ENCODE measurements at regions not wholly inside any gene's neighbourhood (a gene's known extent, or its start where the extent isn't known, plus 50 kb on each side); places are given as distances from the start of the nearest gene placed in this dataset.
"Not testable (repeated sequence)": the region's sequence is repeated elsewhere in the genome, so short reads cannot be mapped to it uniquely, and the experiment has no call there.

DNA sequence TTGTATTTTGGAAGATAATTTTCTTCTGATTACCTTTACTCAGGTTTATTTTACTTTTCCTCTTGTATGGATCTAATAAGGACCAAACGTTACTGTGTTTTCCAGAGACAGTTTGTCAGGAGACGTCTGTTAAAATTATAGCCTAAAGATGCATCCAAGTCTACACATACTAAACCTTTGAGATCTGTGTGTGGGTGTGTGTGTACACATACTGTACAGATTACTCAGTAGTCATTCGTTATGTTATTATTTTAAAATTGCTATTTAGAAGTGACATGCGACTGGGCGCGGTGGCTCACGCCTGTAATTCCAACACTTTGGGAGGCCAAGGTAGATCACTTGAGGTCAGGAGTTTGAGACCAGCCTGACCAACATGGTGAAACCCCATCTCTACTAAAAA, 51.6 kb upstream of the CNTLN start:
- no peak for DNase-seq

DNA sequence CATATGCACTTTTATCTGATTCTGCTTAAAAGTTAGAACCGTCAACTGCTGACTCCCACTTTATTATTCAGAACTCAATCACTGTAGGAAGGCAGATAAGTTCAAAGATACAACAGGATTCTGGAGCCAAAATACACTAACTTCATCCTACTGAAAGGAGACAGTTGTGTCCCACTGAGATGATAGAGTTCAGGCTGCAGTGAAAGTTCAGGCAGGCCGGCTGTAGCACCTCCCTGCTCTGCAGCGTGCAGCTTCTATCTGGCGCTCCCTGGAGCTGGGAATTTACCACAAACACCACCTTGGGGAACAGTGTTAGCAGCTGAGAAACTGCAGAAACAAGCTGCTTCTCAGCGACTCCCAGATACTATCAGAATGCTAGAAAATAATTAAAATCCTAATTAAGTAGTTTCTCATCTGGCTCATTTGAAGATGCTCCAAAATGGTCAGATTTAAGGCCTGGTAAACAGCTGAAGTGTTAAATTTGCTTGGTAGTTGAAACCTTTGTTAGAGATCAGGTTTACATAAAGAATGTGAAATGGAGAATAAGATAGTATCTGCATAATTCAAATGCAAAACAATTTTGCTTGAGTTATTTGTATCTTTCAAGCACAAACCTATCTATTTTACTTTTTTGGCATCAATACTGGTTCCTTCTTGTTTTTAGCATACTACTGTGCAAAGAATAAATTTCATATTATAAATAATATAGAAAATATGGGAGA, 52.3 kb upstream of the CNTLN start:
- DNase-seq, result no peak

DNA sequence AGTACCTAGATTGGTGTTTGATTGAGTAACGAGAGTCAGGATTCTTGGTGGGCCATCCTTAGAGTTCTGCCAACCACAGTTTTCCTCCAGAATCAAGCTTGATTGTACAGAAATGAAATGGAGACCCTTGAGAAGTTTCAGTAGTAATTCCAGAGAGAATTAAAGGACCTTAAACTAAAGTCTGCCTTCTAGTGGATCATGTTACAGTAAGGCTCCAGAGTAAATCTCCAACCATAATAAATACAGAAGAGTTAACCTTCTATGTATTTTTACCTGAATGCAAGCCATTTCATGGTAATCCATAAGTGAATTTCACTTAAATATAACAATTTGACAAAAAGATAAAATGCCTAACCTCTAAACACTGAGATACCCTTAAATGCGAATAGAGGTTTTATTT, 53.0 kb upstream of the CNTLN start:
- DNase-seq, result no peak

DNA sequence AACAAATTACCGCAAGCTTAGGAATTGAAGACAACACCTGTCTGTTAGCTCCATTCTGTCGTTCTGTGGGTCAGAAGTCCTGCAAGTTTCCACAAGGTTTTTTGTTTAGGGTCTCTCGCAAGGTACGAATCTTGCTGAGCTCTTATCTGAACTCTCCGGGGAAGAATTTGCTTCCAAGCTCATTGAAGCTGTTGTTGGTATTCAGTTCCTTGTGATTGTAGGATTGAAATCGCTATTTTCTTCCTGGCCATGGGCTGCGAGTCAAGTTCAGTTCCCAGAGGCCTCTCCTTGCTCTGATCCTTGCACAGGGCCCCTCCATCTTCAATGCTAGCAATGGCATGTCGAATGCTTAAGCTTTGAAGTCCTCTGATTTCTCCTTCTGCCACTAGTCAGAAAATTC, 53.5 kb upstream of the CNTLN start:
- no peak for DNase-seq

DNA sequence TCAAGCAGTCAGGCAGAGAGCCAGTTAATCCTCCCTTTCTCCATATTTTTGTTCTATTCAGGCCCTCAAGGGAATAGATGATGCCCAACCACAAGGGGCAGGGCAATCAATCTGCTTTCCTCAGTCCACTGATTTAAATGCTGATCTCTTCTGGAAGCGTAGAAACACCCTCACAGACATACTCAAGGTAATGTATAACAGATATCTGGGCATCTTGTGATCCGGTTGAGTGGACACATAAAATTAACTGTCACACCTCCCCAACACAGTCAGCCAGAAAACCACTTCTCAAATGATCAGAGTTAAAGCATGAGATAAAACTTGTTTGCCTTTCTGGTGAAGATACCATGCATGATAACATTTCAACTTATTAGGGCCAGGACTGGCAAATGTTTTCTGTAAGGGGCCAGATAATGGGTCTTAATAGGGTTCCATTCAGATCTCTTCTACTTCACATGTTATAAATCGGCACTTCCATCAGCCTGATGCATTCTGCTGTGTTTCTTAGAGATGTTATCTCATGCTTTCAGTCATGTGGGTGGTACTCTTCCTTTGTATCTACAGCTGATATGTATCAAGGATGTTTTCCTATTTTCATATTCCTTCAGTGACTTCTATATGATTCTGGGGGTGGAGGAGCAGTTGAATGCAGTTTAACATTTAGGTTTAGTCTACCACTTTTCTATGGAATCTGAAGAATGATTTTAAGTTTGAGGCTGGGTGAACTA, 58.9 kb upstream of the CNTLN start:
- no peak for DNase-seq

DNA sequence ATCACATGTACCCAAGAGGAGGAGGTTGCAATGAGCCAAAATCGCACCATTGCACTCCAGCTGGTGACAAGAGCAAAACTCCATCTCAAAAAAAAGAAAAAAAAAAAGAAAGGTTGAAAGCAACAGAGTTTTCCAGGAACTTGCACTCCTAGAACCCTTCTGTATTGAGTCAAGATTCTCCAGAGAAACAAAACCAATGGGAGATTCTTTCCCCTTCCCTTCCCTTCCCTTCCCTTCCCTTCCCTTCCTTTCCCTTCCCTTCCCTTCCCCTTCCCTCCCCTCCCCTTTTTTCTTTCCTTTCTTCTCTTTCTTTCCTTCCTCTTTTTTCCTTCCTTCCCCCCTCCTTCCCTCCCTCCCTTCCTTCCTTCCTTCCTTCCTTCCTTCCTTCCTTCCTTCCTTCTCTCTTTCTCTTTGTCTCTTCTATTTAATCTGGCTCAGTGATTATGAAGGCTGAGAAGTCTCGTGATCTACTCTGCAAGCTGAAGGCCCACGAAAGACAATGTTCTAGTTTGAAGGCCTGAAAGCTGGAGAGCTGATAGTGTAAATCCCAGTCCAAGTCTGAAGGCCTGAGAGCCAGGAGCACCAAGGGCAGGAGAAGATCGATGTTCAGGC, 59.6 kb upstream of the CNTLN start:
- DNase-seq, result no peak

DNA sequence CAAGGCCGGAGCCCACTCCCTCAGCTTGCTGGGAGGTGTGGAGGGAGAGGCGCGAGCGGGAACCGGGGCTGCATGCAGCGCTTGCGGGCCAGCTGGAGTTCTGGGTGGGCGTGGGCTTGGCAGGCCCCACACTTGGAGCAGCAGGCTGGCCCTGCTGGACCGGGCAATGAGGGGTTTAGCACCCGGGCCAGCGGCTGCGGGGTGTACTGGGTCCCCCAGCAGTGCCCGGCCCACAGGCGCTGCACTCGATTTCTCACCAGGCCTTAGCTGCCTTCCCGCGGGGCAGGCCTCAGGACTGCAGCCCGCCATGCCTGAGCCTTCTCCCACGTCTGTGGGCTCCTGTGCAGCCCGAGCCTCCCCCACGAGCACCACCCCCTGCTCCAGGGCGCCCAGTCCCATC, 62.3 kb upstream of the CNTLN start:
- DNase-seq, result not testable (repeated sequence)

DNA sequence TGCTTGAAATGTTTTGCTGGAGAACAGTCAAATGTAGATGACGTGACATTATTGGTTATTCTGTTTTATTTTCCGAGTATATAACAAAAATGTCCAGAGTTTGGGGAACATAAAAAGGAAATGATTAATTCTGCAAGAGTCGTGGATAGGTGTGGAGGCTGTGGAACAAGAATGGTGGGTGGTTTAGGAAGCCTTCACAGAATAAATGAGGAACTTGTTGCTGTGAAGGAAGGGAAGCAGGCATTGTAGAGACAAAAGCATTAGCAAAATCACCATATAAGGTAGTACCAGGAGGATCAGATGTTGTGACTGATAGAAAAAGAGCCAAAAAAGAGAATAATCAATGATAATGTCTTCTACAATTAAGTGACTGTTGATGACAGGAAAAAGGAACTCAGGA, 66.2 kb upstream of the CNTLN start:
- DNase-seq, result no peak

DNA sequence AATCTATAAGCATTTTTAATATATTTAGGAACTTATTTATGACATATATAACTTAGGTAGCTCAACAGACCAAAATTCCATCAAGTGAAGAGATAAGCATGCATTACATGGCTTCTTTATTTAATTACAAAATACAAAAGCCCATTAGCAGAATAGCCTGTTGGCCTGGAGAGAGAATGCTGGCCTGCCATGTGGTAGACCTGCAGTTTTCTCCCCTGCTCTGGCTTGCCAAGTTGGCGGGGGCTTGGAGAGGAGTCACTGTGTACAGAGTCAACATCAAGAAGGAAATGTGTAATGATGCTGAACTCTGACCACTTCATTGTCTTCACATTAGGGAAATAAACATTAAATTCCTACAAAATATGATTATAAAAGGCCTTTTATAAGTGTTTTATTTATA, 69.8 kb upstream of the CNTLN start:
- no peak for DNase-seq

DNA sequence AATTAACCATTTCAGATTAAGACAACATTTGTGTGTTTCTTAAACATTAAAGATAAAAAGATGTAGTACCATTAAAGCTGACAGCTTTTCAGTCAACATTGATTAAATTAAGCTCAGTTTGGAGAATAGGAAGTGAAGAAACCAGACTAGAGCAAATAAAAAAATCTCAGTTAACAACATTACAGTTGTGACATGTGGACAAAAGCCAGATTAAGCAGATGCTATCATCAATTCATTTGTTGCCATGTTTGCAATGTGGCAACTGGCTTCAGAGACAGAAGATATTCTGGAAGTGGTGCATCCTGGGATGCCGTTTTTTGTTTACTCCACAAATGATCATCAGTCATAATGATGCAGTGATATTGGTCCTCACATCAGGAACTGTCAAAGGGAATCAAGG, 70.3 kb upstream of the CNTLN start:
- no peak for DNase-seq

DNA sequence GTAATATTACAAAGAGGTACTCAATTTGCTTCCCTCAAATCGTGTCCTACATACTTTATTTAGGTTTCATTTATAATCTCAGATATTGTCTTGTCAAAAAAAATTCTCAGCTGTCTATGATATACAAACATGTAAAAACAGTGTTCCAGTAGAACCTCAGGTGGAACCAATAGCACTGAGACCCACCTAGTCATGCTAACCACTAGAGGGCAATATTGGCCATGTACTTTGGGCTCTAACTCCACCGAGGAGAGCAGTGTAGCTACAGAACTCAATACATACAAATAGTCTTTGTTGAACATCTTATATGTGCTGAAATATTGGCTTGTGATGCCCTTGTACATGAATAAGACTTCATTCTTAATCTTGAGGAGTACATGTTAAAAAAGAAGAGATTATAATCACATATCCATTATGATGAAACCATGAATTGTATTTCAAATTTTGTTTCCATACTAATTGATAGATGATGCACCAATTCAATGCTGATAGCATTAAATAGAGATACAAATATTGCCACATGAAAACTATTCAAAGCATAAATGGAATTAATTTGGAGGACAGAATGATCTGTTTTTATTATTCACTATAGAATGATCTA, 71.2 kb upstream of the CNTLN start:
- peak; percentile 13 for DNase-seq

DNA sequence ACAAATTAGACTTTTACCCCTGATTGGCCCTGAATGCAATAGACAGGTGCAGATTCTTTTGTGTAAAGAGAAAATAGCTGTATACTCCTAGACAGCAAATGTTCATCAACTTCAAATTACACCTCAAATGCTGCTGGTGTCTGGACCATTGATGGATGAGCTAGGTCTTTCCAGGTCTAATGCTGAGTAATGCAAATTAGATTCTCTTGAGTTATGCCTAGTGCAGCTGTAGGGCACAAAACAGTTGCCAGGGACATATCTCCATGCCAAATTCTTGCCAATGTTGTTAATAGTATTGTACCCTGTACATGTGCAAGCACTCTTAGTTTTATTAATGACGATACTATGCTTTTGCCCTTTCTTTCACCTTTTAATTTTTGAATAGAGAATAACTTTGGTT, 72.3 kb upstream of the CNTLN start:
- no peak for DNase-seq

DNA sequence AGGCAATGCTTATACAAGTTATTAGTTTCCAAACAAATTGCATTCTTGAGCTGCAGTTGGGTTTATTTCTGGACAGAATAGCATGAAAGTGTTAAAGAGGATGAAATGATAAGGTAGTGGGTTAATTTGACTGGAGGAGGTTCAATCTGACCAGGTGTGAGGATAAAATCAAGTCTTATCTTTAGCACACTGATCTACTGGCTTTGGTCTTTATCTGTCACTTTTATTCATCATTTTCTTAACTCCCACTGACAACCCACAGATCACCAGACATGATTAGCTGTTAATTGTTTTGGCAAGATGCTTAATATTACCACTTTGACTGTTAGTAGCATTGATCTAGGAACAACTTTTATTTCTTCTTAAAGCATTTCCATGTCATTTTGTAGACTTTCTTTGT, 74.4 kb upstream of the CNTLN start:
- no peak for DNase-seq

DNA sequence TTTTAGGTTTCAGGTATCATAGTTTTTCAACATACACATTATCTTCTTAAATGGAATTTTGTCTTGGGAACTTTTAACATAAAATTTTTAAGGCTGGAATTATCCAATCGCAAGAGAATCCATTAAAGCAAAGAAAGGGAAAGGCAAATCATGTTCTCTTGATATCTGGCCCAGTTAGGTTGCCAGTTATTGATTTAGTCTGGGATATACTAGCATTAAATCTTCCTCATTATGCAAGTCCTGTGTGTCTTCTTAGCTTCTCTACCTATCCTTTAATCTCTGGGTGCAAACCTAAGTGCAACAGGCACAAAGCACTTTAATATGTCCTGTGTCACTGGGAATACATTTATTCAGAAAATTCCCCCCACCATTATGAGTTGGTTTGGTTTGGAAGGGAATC, 75.4 kb upstream of the CNTLN start:
- no peak for DNase-seq

DNA sequence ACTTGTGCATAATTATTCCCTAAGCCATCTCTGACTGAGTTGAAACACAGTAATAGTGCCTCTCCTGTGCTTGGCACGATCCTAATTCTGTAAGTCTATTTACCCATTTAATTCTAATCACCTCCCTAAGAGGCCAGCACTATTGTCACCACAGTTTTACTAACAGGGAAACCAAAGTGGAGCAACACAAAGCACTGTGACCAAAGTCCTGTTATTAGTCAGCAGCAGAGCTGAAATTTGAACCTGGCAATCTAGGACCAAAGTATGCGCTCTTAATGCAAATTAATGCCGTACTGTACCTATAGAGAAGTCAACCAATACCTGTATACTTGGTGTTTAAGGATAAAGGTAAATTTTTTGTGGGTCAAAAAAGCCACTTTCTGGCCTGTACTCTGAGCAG, 77.1 kb upstream of the CNTLN start:
- DNase-seq, result no peak

DNA sequence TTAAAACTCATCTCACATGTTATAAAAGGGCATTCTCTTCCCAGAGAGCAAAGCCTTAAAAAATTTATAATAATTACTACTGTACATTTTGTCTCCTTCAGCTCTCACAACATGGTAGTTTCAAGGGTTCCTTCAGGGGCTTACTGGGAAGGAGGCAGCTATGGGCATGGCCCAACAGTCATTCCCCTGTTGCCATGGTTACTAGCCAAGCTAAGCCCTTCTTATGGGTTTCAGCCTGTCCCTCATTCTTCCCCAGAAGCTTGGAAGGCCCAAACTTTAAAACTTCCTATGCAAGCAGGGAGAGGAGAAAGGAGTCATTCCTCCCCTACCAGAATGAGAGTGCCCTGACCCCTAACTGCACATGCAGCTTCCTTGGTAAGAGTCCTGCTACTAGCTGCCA, 82.2 kb upstream of the CNTLN start:
- no peak for DNase-seq

DNA sequence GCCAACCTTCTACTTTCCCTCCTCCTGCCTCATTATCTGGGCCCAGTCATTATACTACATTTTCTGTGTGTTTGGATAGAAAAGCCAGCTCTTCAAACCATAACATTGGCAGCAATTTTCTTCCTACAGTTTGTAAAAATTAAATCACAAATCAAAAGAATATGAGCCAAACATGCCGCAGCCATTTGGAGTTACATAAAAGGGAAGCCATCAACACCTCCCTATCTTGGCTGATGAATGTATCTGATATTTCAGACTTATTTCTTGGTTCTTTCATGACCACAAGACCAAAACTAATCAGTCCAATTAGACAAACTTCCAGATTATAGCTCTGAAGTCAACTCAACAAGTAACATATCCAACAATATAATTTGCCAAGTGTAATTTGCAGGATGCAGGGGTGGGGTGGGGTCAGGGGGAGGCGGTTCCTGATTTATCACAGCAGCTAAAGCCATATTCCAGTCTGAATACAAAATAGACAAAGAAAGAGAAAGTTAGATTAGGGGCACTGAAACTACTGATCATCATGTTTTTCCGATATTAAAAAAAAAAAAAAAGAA, 89.4 kb upstream of the CNTLN start:
- no peak for DNase-seq

DNA sequence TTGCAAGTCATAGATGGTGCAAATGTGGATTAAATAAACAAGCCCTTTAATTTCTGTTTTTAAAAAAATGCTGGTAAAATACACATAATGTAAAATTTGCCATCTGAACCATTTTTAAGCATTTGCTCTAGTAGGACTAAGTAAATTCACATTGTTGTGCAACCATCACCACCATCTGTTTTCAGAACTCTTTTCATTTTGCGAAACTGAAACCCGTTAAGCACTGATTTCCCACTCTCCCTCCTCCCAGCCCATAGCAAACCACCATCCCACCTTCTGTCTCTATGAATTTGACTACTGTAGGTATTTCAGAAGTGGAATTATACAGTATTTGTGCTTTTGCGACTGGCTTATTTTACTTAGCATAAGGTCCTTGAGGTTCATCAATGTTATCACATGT, 103.3 kb upstream of the CNTLN start:
- no peak for DNase-seq

DNA sequence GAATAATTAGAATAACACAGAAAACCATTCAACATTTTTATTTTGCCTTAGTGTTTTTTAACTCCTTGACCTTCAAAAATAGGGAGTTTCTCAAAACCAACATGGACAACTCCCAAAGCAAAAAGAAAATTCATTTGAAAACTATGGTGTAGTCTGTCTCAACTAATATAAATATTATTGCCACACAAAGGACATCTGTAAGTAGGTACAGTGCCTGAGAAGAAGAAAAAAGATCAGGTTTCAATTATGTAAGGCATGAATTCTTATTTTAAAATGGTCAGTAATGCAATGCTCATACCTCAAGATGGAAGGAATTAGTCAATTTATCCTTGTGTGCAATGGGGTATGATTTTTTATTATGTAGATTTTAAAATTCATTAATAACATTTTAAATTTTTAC, 109.6 kb upstream of the CNTLN start:
- DNase-seq, result no peak

DNA sequence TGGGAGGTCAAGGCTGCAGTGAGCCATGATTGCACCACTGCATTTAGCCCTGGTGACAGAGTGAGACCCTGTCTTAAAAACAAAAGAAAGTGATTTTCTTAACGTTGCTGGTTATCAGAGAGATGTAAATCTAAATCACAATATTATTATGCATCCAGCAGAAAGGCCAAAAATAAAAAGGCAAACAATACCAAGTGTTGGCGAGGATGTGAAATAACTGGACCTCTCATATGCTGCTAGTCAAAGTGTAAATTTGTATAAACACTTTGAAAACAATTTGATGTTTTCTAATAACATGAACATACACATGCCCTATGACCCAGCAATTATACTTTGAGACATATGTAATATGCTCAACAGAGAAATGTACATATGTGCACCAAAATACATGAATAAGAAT, 110.7 kb upstream of the CNTLN start:
- DNase-seq, result no peak

DNA sequence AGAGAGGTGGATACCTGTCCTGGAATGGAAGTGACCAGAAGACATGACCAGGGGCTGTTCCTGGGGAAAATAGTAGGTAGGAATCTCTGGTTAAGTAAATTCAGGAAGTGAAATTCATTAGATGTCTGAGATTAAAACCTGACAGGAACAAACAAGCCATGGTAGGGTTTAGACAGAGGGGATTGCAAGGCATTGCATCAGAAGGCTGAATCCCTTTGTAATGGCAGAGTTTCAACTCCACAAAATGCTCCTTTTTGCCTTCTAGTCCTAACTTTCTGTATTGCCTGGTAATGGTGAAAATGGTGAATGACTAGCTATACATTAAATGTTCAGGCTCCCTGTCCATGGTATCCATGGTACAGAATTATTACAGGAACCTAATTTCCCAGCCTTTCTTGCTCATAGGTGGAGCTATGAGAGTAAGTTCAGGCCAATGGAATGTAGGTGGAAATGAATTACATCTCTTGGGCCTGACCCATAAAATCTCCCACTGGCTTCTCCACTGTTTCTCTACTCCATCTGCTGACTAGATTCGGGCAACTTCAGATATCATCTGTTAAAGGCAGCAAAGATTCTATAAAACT, 113.4 kb upstream of the CNTLN start:
- no peak for DNase-seq

DNA sequence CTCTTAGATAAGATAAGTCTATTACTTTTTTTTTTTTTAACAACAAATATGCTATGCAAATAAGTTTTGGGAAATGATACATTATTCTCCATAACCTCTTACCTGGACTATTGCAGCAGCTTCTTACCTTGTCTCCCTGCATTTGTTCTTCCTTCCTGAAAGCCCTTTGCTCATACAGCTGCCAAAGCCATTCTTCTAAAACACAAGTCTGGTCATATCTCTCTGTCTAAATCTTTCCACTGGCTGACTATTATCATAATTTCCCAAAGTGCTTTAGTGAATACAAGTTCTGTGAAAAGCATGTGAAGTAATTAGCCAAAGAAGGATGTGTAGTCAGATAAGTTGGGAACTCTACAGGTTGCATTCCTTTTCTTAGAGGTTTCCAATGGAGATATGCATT, 115.4 kb upstream of the CNTLN start:
- no peak for DNase-seq

DNA sequence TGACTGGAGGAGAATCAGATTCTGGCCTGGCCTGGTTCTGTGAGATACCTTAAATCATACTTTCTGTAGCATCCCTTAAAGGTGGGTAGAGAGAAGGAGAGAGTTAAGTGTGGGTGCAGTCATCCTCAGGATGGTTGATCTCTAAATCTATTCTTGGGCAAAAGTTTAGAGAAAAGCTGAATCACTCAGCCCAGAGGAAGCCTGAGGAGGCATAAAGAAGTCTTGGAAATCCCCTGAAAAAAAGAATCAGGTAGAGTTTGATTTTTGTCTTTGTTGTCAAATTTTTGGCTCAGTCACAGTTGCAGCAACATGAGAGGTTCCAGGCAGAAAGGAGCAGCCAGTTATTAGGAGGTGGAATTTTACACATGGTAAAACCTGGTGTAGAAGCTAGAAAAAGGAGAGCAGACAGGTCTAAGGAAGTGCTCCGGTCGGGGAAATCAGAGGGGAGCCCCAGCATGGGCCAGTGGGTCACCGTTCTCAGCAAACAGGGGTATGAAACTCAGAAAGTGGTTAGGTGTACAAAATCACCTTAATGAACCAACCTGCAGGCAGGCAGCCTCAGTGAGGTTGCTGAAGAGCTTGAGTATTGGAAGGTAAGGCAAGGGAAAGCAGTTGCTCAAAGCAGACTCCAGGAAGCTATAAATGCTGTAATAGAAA, 116.2 kb upstream of the CNTLN start:
- no peak for DNase-seq
